ENCODE measurements at regions not wholly inside any gene's neighbourhood (a gene's known extent, or its start where the extent isn't known, plus 50 kb on each side); places are given as distances from the start of the nearest gene placed in this dataset.
"Not testable (repeated sequence)": the region's sequence is repeated elsewhere in the genome, so short reads cannot be mapped to it uniquely, and the experiment has no call there.

- Mint-ChIP-seq H3K36me3 (no peaks in the 10 kb centered on the region), H3K9me3 (peaks cover 5% of the 10 kb centered on the region; the same call in 1 of the 2 replicates), H3K27me3 (ENCODE audit: low read depth) (peaks cover 3% of the 10 kb centered on the region), H3K27ac (no peak overlapping the region), H3K4me1 (no peaks in the 10 kb centered on the region), H3K4me3 (no peak overlapping the region)
- ChIA-PET CTCF (interaction anchor here (1.5 kb wide), 1 partner anchor 28 kb away, joined by 3 read pairs; no protein-coding TSS in a partner anchor), POLR2A (no interaction called here)
- DNase-seq (ENCODE audit: low spot score) (no peak), ATAC-seq (no peak)
- no peak for TF ChIP-seq FOXP4 (CRISPR knock-in tag; IDR thresholded peaks at IDR 0.05)
- no peak for TF ChIP-seq PRRX2 (CRISPR knock-in tag; IDR thresholded peaks at IDR 0.05)
- TF ChIP-seq NFE2L1 (CRISPR knock-in tag; IDR thresholded peaks at IDR 0.05): no peak
Measured at GRCh38 chr11:134840945-134841344, 428.9 kb upstream of the B3GAT1 start.

GRCh38 chr11:134840165-134840564, 428.1 kb upstream of the B3GAT1 start:
- H3K9me3 Mint-ChIP-seq; DNase-seq (ENCODE audit: low spot score); H3K36me3 Mint-ChIP-seq; H3K27ac Mint-ChIP-seq; H3K4me1 Mint-ChIP-seq; POLR2A ChIA-PET; H3K4me3 Mint-ChIP-seq; H3K27me3 Mint-ChIP-seq (ENCODE audit: low read depth); ATAC-seq: not testable (repeated sequence)
- CTCF ChIA-PET: interaction anchor here (1.5 kb wide), 1 partner anchor 29 kb away, joined by 3 read pairs; no protein-coding TSS in a partner anchor

- Mint-ChIP-seq H3K4me1 (no peaks in the 10 kb centered on the region), H3K9me3 (peaks cover 12% of the 10 kb centered on the region), H3K27ac (no peak overlapping the region), H3K27me3 (ENCODE audit: low read depth) (no peaks in the 10 kb centered on the region; the same call in 1 of the 2 replicates), H3K4me3 (no peak overlapping the region), H3K36me3 (no peaks in the 10 kb centered on the region)
- POLR2A ChIA-PET: no interaction called here
- no peak for DNase-seq (ENCODE audit: low spot score)
- CTCF ChIA-PET: no interaction called here
- ATAC-seq: no peak
- TF ChIP-seq E2F5 (CRISPR knock-in tag; IDR thresholded peaks at IDR 0.05) (no peak), NFATC4 (CRISPR knock-in tag; IDR thresholded peaks at IDR 0.05) (no peak), SOX15 (CRISPR knock-in tag; IDR thresholded peaks at IDR 0.05) (no peak), CBFB (CRISPR knock-in tag; IDR thresholded peaks at IDR 0.05; ENCODE audit: low read depth) (no peak), NR1H2 (CRISPR knock-in tag; IDR thresholded peaks at IDR 0.05) (no peak), ATF1 (CRISPR knock-in tag; IDR thresholded peaks at IDR 0.05) (no peak), MAX (CRISPR knock-in tag; IDR thresholded peaks at IDR 0.05) (no peak), ARID4B (CRISPR knock-in tag; IDR thresholded peaks at IDR 0.05; ENCODE audit: borderline replicate concordance) (no peak), E2F4 (CRISPR knock-in tag; IDR thresholded peaks at IDR 0.05; ENCODE audit: borderline replicate concordance, low read depth) (no peak), RELA (CRISPR knock-in tag; IDR thresholded peaks at IDR 0.05; ENCODE audit: borderline replicate concordance) (no peak), GRHL2 (CRISPR knock-in tag; IDR thresholded peaks at IDR 0.05; ENCODE audit: insufficient replicate concordance, severe bottlenecking) (no peak), TEAD4 (CRISPR knock-in tag; IDR thresholded peaks at IDR 0.05) (no peak)
Measured at GRCh38 chr11:134838708-134839107, 426.7 kb upstream of the B3GAT1 start.

Data from WTC11 (cell line).